B cell (primary cell): ENCODE measurements at regions not wholly inside any gene's neighbourhood (a gene's known extent, or its start where the extent isn't known, plus 50 kb on each side); places are given as distances from the start of the nearest gene placed in this dataset.

ENCODE experiments used
- ATAC-seq: fragments of 200-7000 bp; cut with Tn5 transposase; one replicate; pipeline ENCODE4 v1.10.0; 2021; ENCODE audit warnings: low read depth, mild to moderate bottlenecking, moderate number of reproducible peaks, moderate library complexity
- CTCF ChIA-PET: fragments of 350-600 bp; sonication (Branson Sonifier 250); formaldehyde crosslinking; loops from one replicate; lab custom pipeline; 2021; ENCODE audit warnings: antibody characterized with exemption, inconsistent platforms; lab: Charles Lee
- POLR2A ChIA-PET: fragments of 350-600 bp; sonication (Branson Sonifier 250); formaldehyde crosslinking; loops from one replicate; lab custom pipeline; 2021; ENCODE audit warnings: antibody characterized with exemption; lab: Charles Lee
- DNase-seq: peaks from one replicate; pipeline ENCODE4 v3.0.0; 2013
- H2AFZ ChIP-seq: 2 replicates; pipeline ENCODE4 v1.6.1; 2012; ENCODE audit warnings: mild to moderate bottlenecking, low read depth, low read length; ENCODE audit not compliant: insufficient read depth, poor library complexity, severe bottlenecking
- H3K27ac ChIP-seq, 2 donors: 1 replicate in 1 of 2; 2 replicates in 1 of 2; pipeline ENCODE4 v1.5.1; 2012 to 2013; ENCODE audit warnings: low read length in 2 of 2, mild to moderate bottlenecking in 2 of 2, moderate library complexity in 1 of 2
- H3K27me3 ChIP-seq, 4 experiments: fragments of 200-600 bp in 1 of 4; sonication (generic) in 1 of 4; replicated peaks in 1 of 4; 1 replicate in 2 of 4; 2 replicates in 2 of 4; pipeline versions ENCODE4 v1.6.1 to v1.7.0; 2013 to 2016; ENCODE audit warnings: low read length in 3 of 4, mild to moderate bottlenecking in 2 of 4, mixed read lengths in 1 of 4, moderate library complexity in 1 of 4; ENCODE audit not compliant: insufficient read depth in 4 of 4, control insufficient read depth in 3 of 4; ENCODE audit errors: control extremely low read depth in 1 of 4
- H3K36me3 ChIP-seq, 2 experiments: replicated peaks in 1 of 2; 1 replicate in 1 of 2; 2 replicates in 1 of 2; pipeline versions ENCODE4 v1.6.1 to v1.7.1; 2013; ENCODE audit warnings: low read length in 1 of 2; ENCODE audit not compliant: insufficient read depth in 2 of 2, control insufficient read depth in 1 of 2; ENCODE audit errors: control extremely low read depth in 1 of 2, extremely low read depth in 1 of 2
- H3K4me1 ChIP-seq, 2 donors: fragments of 200-600 bp in 1 of 2; sonication (generic) in 1 of 2; 1 replicate in 1 of 2; 2 replicates in 1 of 2; pipeline versions ENCODE4 v1.5.1 to v1.6.1; 2013 to 2017; ENCODE audit warnings: low read length in 2 of 2; ENCODE audit not compliant: control insufficient read depth in 2 of 2, insufficient read depth in 2 of 2
- H3K4me2 ChIP-seq: replicated peaks from 2 replicates; pipeline ENCODE3; 2012; ENCODE audit warnings: mild to moderate bottlenecking, low read depth, low read length; ENCODE audit not compliant: poor library complexity, severe bottlenecking
- H3K4me3 ChIP-seq, 5 experiments: fragments of 200-600 bp in 1 of 5; sonication (generic) in 1 of 5; 1 replicate in 3 of 5; 2 replicates in 2 of 5; pipeline versions ENCODE4 v1.5.1 to v1.7.0; 2011 to 2016; ENCODE audit warnings: low read length in 4 of 5, mild to moderate bottlenecking in 4 of 5, low read depth in 2 of 5, control low read depth in 1 of 5, moderate library complexity in 1 of 5; ENCODE audit not compliant: insufficient read depth in 1 of 5; ENCODE audit errors: control extremely low read depth in 1 of 5, extremely low read depth in 1 of 5
- H3K79me2 ChIP-seq: fragments of 200-600 bp; sonication (generic); one replicate; pipeline ENCODE4 v1.6.0; 2016; ENCODE audit warnings: low read length; ENCODE audit not compliant: control insufficient read depth, insufficient read depth
- H3K9ac ChIP-seq: fragments of 200-600 bp; sonication (generic); 2 replicates; pipeline ENCODE4 v1.6.1; 2017; ENCODE audit warnings: mild to moderate bottlenecking, low read length, moderate library complexity
- H3K9me3 ChIP-seq, 3 donors: one replicate each; pipeline versions ENCODE4 v1.6.1 to v1.7.1; 2013; ENCODE audit warnings: low read length in 2 of 3; ENCODE audit not compliant: control insufficient read depth in 2 of 3, insufficient read depth in 1 of 3; ENCODE audit errors: control extremely low read depth in 1 of 3
- H4K20me1 ChIP-seq: 2 replicates; pipeline ENCODE4 v1.6.0; 2012; ENCODE audit warnings: mild to moderate bottlenecking, low read length; ENCODE audit not compliant: insufficient read depth, control insufficient read depth, poor library complexity, severe bottlenecking
- H3K27ac Mint-ChIP-seq: one replicate; pipeline ENCODE4 v1.8.0; 2021; ENCODE audit warnings: mixed read lengths
- H3K27me3 Mint-ChIP-seq: one replicate; pipeline ENCODE4 v1.8.0; 2021; ENCODE audit warnings: mixed read lengths
- H3K4me1 Mint-ChIP-seq: one replicate; pipeline ENCODE4 v1.8.0; 2021; ENCODE audit warnings: mixed read lengths
- H3K4me3 Mint-ChIP-seq: one replicate; pipeline ENCODE4 v1.8.0; 2021; ENCODE audit warnings: mixed read lengths
- H3K9me3 Mint-ChIP-seq: one replicate; pipeline ENCODE4 v1.8.0; 2022; ENCODE audit warnings: mixed read lengths; ENCODE audit not compliant: insufficient read depth
- CTCF ChIP-seq: fragments of 200-600 bp; IDR thresholded peaks from one replicate; pipeline ENCODE4 v1.8.0; 2022; ENCODE audit warnings: antibody characterized with exemption, mild to moderate bottlenecking
- EZH2 ChIP-seq: IDR thresholded peaks from 2 replicates; pipeline ENCODE4 v1.6.1; 2012; ENCODE audit warnings: borderline replicate concordance, low read depth, mild to moderate bottlenecking, moderate library complexity, low read length; ENCODE audit not compliant: insufficient read depth, poor library complexity, severe bottlenecking
- WGBS: methylation state at CpG from one replicate; pipeline ENCODE4 v1.1.5; 2013; ENCODE audit warnings: missing lambda C conversion rate; ENCODE audit not compliant: insufficient coverage; 5-methylcytosine and 5-hydroxymethylcytosine counted together
- intact Hi-C: fragments of 100-400 bp; cut with micrococcal nuclease; formaldehyde crosslinking; loops from one replicate; pipeline ENCODE4 v1.10.0; 2022

DNA sequence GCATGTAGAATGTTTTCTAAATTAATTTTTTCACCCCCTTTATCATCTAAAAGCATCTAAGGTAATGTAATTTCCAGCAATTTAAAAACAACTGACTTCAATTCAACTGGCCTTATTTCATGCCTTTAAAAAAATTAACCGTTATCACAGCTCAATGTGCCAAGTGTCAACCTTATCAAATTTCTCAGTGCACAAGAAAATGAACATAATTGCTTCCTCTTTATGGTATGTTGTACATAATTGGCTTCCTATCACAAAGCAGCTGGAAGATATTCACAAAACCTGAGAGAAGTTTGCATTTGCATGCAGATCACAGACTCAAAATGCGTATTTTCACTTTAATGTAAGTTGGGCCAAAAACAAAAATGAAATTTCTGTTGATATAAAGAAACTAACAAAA is 966.4 kb downstream of the GRM8 start:
- Mint-ChIP-seq H3K27ac (no peak overlapping the region), H3K4me1 (no peaks in the 10 kb centered on the region), H3K9me3 (peaks cover 2% of the 10 kb centered on the region), H3K27me3 (no peaks in the 10 kb centered on the region), H3K4me3 (no peak overlapping the region)
- Histone ChIP-seq H4K20me1 (no peaks in the 10 kb centered on the region), H3K4me2 (no peak overlapping the region), H3K27me3 (no peaks in the 10 kb centered on the region), H3K4me3 (no peak overlapping the region), H3K4me1 (no peaks in the 10 kb centered on the region), H3K27ac (no peak overlapping the region), H3K9ac (no peak overlapping the region), H2AFZ (no peak overlapping the region), H3K9me3 (no peaks in the 10 kb centered on the region), H3K36me3 (no peaks in the 10 kb centered on the region), H3K79me2 (no peaks in the 10 kb centered on the region)
- ATAC-seq (no peak), DNase-seq (no peak)
- intact Hi-C loops, result no loop called here
- no peak for TF ChIP-seq CTCF
- no peak for TF ChIP-seq EZH2
- no CpG with 5 or more reads among the region's 2 CpGs for WGBS
- CTCF ChIA-PET, result interaction anchor here (1.0 kb wide), 1 partner anchor 16 kb away, joined by 3 read pairs; no protein-coding TSS in a partner anchor
- POLR2A ChIA-PET, result no interaction called here

GRCh38 chr7:126236261-126236660 is 1016.5 kb downstream of the GRM8 start:
- DNase-seq (no peak), ATAC-seq (no peak)
- Histone ChIP-seq H3K9me3 (no peaks in the 10 kb centered on the region), H4K20me1 (no peaks in the 10 kb centered on the region), H3K4me2 (no peak overlapping the region), H3K4me1 (no peaks in the 10 kb centered on the region), H3K79me2 (no peaks in the 10 kb centered on the region), H3K36me3 (no peaks in the 10 kb centered on the region), H3K27ac (no peak overlapping the region), H3K9ac (no peak overlapping the region), H3K4me3 (no peak overlapping the region), H2AFZ (no peak overlapping the region), H3K27me3 (no peaks in the 10 kb centered on the region)
- POLR2A ChIA-PET, result no interaction called here
- no peak for TF ChIP-seq EZH2
- no peak for TF ChIP-seq CTCF
- no peak overlapping the region for H3K4me3 Mint-ChIP-seq
- no CpG with 5 or more reads among the region's 5 CpGs for WGBS
- CTCF ChIA-PET, result no interaction called here
- H3K9me3 Mint-ChIP-seq, result no peaks in the 10 kb centered on the region
- intact Hi-C loops, result no loop called here
- no peaks in the 10 kb centered on the region for H3K4me1 Mint-ChIP-seq
- H3K27ac Mint-ChIP-seq, result no peak overlapping the region
- H3K27me3 Mint-ChIP-seq, result no peaks in the 10 kb centered on the region
